Skeletal muscle satellite cell (primary cell): ENCODE measurements at regions not wholly inside any gene's neighbourhood (a gene's known extent, or its start where the extent isn't known, plus 50 kb on each side); places are given as distances from the start of the nearest gene placed in this dataset.

Experiments used
- H3K27me3 ChIP-seq: 2 replicates; pipeline ENCODE4 v1.7.0; 2013; ENCODE audit warnings: low read length; ENCODE audit not compliant: control insufficient read depth, insufficient read depth
- H3K36me3 ChIP-seq: 2 replicates; pipeline ENCODE4 v1.7.0; 2013; ENCODE audit warnings: mild to moderate bottlenecking, control low read depth, low read length; ENCODE audit not compliant: insufficient read depth
- H3K4me1 ChIP-seq: 2 replicates; pipeline ENCODE4 v1.7.0; 2013; ENCODE audit warnings: low read length; ENCODE audit not compliant: control insufficient read depth, insufficient read depth
- H3K4me2 ChIP-seq: 2 replicates; pipeline ENCODE4 v1.7.0; 2013; ENCODE audit warnings: mild to moderate bottlenecking, low read length
- H3K4me3 ChIP-seq: 2 replicates; pipeline ENCODE4 v1.7.0; 2013; ENCODE audit warnings: low read length
- H3K9ac ChIP-seq: 2 replicates; pipeline ENCODE4 v1.7.0; 2013; ENCODE audit warnings: mild to moderate bottlenecking, low read depth, low read length, moderate library complexity
- H3K9me3 ChIP-seq: replicated peaks from 2 replicates; pipeline ENCODE4 v1.7.0; 2013; ENCODE audit warnings: mild to moderate bottlenecking, control low read depth, low read length

DNA sequence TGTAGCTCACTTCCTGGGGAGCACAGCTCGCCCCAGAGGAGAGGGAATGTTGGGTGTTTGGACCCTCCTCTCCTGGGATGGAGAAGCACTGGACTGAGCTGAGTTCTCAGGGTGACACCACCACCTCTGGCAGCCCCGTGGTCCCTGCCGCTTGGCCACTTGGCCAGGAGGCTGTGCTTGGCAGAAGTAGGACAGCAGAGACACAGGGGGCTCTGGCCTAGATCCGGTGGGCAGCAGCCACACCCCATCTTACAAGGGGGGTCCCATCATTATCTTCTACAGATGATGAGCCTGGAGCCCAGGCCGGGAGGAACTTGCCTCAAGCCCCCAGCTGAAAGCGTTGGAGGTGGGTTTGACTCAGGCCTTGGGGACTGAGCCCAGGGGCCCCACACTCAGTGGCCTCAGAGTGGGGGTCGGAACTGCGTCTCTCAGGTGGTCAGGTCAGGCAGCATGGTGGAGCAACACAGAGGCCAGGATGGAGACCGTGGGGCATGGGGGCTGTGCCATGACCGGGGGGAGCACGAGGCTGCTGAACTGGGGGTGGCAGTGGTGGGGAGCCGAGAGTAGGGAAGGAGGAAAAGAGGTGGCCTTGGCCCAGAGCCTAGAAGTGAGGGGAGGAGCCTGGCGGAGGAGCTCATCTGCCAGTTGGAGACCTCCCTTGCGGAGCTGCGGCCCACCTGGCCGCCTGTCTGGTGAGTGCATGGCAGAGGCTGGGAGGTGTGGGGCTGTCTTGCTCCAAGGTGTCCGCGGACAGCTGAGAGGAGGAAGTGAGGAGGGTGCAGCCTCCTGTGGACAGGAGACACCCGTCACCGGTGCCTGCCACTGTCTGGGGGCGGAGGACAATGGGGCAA is 63.6 kb upstream of the HDAC4 start:
- Histone ChIP-seq H3K27me3 (peaks cover 5% of the 10 kb centered on the region), H3K9ac (no peak overlapping the region), H3K4me3 (no peak overlapping the region), H3K4me1 (peaks cover 4% of the 10 kb centered on the region), H3K36me3 (no peaks in the 10 kb centered on the region), H3K4me2 (no peak overlapping the region), H3K9me3 (no peaks in the 10 kb centered on the region)

DNA sequence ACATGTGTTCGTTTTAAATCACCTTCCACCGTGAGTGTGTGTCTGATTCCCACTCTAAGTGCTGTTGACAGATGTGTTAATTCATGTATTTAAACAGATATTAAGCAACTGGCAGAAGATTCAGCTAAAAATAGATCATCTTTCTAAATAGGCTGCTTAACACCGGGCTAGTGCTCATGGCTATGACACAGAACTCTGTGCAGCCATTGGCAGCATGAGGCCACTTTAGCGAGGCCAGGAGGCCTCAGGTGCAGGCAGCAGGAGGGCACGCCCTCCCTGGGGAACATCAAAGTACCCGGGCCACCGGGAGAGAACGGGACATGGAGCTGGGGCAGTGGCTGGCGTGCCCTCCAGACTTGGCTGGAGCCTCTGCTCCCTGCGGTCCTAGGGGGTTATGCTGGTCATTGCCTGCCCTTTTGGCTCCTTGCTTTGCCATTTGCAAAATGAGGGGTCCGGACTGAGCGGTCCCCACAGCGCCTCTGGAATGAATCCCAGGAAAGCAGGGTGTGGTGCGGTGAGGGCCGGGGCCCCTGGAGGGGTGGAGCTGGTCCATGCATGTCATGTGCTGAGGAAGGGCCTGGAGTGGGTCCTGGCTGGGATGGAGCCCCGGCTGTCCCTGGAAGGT is 62.8 kb upstream of the HDAC4 start:
- Histone ChIP-seq H3K4me2 (no peak overlapping the region), H3K27me3 (peaks cover 5% of the 10 kb centered on the region), H3K36me3 (no peaks in the 10 kb centered on the region), H3K9me3 (no peaks in the 10 kb centered on the region), H3K4me1 (peaks cover 4% of the 10 kb centered on the region), H3K4me3 (no peak overlapping the region), H3K9ac (no peak overlapping the region)

DNA sequence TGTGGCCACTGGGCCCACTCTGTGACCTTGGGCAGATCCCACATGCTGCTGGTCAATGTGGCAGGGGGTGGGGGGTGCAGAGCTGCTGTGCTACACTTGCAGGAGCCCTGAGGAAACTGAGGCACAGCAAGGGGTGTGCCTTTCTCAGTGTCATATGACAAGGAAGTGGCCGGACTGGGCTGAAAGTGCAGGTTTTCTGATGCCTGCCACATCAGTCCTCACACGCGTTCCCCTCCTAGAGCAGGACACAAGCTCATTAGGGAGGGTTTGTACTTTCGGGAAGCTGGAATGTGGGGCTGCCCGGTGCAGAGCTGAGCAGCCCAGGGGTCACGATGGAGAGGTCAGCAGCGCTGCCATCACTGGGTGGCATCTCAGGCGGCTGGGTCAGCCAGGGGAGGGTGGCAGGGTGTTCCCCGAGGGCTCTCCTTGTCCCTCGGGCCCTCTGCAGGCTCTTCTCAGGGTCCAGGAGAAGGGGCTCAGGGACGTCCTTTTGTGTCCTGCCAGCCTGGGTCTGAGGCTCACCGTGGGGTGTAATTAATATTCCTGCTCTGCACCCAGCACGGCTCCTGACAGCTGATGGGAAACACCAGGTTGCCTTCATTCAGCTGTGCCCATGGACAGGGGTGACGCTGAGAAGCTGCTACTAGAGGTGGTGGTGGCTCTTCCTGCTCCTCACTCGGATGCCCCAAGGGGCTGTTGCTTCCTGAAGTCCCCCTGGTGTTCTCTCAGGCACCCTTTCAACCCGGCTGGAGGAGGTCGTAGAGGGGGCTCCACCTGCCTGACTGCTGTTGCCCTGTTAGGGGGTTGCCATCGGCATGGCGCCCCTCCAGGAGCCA is 62.1 kb upstream of the HDAC4 start:
- H3K4me2 ChIP-seq: no peak overlapping the region
- H3K36me3 ChIP-seq: no peaks in the 10 kb centered on the region
- no peak overlapping the region for H3K9ac ChIP-seq
- no peaks in the 10 kb centered on the region for H3K9me3 ChIP-seq
- peaks cover 4% of the 10 kb centered on the region for H3K4me1 ChIP-seq
- H3K4me3 ChIP-seq: no peak overlapping the region
- H3K27me3 ChIP-seq: peaks cover 5% of the 10 kb centered on the region

DNA sequence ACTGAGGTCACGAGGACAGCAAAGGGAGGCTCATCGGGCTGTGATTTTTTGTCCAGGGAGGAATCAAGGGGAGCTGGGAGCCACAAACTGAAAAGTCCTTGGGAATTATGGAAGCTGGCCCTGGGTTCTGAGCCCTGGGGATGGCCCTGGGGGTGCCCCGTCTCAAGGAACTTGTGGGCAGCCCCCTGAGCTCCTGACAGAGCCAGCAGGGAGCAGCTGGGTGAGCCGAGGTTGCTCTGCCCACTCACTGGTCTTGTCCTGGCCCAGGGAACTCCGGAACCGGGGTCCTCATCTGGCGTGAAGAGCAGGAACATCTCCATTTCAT is 61.3 kb upstream of the HDAC4 start:
- Histone ChIP-seq H3K4me2 (no peak overlapping the region), H3K27me3 (peaks cover 5% of the 10 kb centered on the region), H3K4me3 (no peak overlapping the region), H3K4me1 (peaks cover 4% of the 10 kb centered on the region), H3K9ac (no peak overlapping the region), H3K36me3 (no peaks in the 10 kb centered on the region), H3K9me3 (no peaks in the 10 kb centered on the region)

DNA sequence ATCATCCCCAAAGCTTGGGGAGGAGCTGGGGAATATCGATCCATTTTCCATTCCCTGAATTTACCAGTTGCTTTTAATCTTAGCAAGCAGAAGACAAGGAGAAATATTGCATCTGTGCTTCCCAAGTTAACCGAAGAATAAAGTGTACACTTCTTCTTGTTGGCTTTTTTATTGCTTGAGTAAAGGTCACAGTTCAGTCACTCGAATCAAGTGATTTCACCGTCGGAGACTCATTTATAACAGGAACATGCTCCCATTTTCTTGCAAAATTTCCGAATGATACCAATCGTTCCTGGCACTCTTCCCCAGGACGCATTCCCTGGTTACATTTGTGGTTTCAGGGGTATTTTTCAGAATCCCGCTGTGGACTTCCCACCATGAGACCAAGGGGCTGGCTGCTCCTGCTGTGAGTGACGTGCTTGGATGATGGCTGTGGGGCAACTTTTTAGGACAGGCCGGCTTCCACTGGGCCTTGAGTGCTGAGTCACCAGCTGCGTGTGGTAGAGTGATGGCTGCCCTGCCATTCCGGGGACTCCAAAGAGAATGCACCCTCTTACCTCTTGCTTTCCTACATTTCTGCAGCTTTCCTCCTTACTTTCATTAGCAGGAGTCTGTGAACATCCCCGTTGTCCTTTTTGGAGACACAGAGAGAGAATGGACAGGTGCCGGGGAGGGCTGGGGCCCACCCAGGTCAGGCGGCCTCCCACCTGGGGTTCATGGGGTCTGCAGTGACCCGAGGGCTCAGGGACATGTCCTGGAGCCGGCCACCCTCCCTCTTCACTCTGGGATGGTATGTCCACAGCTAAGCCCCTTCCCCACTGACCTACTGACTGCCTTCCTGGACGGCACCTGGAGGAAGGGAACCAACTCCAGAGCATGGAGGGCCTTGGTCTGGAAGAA is 60.7 kb upstream of the HDAC4 start:
- Histone ChIP-seq H3K9me3 (no peaks in the 10 kb centered on the region), H3K4me1 (peaks cover 4% of the 10 kb centered on the region), H3K27me3 (peaks cover 5% of the 10 kb centered on the region), H3K36me3 (no peaks in the 10 kb centered on the region), H3K4me2 (no peak overlapping the region), H3K4me3 (no peak overlapping the region), H3K9ac (no peak overlapping the region)

DNA sequence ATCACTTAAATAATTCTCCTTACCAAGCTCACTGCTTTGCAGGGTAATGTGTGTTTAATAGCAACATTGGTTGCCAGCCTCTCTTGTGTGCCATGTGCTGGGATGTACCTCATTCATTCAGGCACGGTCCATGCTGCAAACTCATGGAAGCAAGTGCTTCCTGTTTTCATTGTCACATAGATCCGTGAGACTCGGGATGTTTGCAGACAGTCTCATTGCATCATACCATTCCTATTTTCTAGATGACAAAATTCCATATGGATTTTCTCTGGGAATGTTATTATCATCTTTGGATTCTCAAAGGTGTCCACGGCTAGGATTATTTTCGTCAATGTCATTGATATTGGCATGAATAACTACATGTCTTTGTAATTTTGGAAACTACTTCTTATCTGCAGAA is 60.0 kb upstream of the HDAC4 start:
- peaks cover 4% of the 10 kb centered on the region for H3K4me1 ChIP-seq
- H3K4me3 ChIP-seq: no peak overlapping the region
- H3K4me2 ChIP-seq: no peak overlapping the region
- H3K9me3 ChIP-seq: no peaks in the 10 kb centered on the region
- H3K27me3 ChIP-seq: peaks cover 5% of the 10 kb centered on the region
- no peak overlapping the region for H3K9ac ChIP-seq
- no peaks in the 10 kb centered on the region for H3K36me3 ChIP-seq

DNA sequence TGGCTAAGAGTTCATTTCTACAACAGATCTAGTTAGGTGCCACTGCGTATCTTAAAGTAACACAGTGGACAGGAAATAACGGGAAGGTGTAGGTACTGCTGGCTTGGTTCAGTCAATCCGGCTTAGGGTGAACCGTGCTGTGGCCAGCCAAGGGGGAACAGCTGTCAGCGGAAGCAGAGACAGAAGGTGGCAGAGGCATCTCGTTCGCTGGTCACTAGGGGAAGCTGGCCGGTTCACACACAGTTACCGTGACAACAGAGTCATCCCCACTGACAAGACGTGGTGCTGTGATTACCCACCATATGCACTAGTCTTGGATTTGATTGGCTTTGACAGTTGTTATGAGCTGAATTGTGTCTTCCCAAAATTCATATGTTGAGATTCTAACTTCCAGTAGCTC is 58.8 kb upstream of the HDAC4 start:
- Histone ChIP-seq H3K4me2 (no peak overlapping the region), H3K27me3 (peaks cover 5% of the 10 kb centered on the region), H3K4me1 (no peaks in the 10 kb centered on the region), H3K9me3 (no peaks in the 10 kb centered on the region), H3K4me3 (no peak overlapping the region), H3K36me3 (no peaks in the 10 kb centered on the region), H3K9ac (no peak overlapping the region)

DNA sequence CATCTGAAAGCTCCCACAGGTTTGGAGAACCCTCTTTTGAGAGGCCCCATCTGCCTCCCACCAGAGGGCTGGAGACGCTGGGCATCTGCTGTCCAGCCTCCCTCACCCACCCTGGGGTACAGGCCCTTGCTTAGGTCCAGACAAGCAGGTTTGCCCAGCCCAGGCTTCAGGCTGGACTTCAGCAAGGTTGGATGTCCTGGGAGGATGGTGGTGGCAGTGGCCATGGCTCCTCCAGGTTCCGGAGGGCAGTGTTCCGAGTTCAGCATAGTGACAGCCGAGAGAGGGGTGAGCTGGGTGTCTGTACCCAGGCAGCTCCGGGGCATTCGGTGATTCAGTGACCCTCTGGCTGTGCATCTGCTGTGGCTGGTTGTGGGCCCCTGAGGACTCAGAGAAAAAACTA is 58.2 kb upstream of the HDAC4 start:
- Histone ChIP-seq H3K4me1 (no peaks in the 10 kb centered on the region), H3K27me3 (peaks cover 5% of the 10 kb centered on the region), H3K36me3 (no peaks in the 10 kb centered on the region), H3K4me3 (no peak overlapping the region), H3K4me2 (no peak overlapping the region), H3K9ac (no peak overlapping the region), H3K9me3 (no peaks in the 10 kb centered on the region)

DNA sequence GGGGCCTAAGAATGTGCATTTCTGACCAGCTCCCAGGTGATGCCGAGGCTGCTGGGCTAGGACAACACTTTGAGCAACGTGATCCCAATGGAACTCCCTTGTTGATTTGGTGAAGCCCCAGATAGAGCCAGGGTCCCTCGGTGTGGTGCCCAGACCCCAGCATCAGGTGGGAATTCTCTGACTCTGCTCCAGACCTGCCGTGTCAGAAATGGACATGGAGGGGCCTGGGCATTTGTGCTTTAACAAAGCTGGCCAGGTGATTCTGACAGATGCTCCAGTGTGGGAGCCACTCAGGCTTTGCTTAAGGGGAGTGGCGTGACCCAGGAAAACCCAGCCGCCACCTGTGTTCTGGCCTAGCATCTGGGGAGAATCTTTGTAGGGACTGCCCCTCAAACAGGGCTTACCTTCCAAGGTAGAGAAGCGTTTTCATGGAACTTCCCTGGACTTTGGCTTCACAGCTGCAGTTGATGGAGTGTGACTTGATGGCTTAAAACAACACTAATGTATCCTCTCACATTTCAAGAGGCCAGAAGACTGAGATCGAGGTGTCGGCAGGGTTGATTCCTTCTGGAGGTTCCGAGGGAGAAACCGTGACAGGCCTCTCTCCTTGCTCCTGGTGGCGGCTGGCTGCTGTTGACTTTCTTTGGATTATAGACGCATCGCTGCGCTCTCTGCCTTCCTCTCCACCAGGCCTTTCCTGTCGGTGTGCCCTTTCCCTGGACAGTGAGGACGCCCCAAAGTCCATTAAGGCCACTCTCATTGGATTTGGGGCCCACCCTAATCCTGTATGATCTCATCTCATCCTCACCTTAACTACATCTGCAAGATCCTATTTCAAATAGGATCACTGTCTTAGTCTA is 57.0 kb upstream of the HDAC4 start:
- H3K9me3 ChIP-seq: no peaks in the 10 kb centered on the region
- H3K4me2 ChIP-seq: no peak overlapping the region
- H3K4me3 ChIP-seq: no peak overlapping the region
- no peak overlapping the region for H3K9ac ChIP-seq
- no peaks in the 10 kb centered on the region for H3K36me3 ChIP-seq
- no peaks in the 10 kb centered on the region for H3K4me1 ChIP-seq
- peaks cover 5% of the 10 kb centered on the region for H3K27me3 ChIP-seq

DNA sequence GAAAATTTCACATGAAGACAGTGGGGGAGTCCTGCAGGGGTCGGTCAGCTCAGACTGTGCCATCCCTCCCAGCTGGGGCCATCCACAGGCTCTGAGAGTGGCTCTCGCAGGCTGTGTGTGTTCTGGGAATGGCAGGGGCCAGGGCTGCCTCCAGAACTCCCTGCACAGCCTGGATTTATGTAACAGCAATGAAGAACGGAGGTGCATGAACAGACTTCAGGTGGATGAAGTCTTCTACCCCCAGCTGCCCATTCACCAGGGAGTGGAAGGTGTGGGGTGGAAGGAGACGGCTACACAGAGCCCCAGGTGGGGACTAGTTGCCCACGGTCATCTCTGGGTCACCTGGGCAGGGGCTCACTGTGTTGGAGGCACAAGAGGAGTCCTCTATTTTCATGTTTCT is 56.1 kb upstream of the HDAC4 start:
- Histone ChIP-seq H3K36me3 (no peaks in the 10 kb centered on the region), H3K4me2 (no peak overlapping the region), H3K9me3 (no peaks in the 10 kb centered on the region), H3K27me3 (peaks cover 5% of the 10 kb centered on the region), H3K4me1 (no peaks in the 10 kb centered on the region), H3K9ac (no peak overlapping the region), H3K4me3 (no peak overlapping the region)
